NCI-H526 treated with DMSO at 0.1 percent for 48 hours (cell line): ENCODE measurements at regions not wholly inside any gene's neighbourhood (a gene's known extent, or its start where the extent isn't known, plus 50 kb on each side); places are given as distances from the start of the nearest gene placed in this dataset.
"Not testable (repeated sequence)": the region's sequence is repeated elsewhere in the genome, so short reads cannot be mapped to it uniquely, and the experiment has no call there.

Source experiments
- DNase-seq: peaks from one replicate; lab custom pipeline; 2025; lab: John Stamatoyannopoulos, UW

DNA sequence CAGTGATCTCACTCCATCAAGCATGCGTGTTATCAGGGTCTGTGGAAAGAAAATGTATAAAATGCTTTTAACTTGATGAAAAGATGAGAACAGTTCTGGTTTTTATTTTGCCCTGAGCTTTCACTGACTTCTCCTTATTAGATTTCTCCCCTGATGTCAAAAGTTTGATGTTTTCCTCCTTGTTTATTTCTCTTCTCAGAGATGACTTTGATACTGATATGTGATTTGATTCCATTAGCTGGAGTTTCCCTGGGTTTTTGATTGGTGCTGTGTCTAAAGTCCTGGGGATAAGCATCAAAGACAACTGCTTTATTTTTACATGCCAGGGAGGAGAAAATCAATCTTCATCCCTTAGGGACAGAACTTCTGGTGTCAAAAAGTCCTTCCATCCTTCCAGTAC lies 510.0 kb downstream of the KCTD16 start:
- no peak for DNase-seq

DNA sequence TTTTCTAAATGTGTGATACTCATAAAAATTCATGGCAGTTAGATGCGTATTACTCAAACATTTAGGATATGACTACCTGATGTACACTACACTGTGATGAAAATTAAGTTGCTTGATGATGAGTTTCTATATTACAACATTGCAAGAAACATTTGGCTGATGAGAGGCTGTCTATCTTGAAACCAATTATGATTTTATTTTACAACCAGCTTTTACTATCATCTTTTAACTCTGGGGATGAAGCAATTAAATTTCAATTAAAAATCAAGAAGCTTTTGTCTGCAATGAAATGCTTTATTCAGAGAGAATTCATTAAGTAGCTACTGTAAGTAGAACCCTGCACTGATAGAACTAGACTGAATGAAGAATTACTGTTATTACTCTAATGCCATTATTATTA lies 500.4 kb downstream of the KCTD16 start:
- DNase-seq, result no peak

DNA sequence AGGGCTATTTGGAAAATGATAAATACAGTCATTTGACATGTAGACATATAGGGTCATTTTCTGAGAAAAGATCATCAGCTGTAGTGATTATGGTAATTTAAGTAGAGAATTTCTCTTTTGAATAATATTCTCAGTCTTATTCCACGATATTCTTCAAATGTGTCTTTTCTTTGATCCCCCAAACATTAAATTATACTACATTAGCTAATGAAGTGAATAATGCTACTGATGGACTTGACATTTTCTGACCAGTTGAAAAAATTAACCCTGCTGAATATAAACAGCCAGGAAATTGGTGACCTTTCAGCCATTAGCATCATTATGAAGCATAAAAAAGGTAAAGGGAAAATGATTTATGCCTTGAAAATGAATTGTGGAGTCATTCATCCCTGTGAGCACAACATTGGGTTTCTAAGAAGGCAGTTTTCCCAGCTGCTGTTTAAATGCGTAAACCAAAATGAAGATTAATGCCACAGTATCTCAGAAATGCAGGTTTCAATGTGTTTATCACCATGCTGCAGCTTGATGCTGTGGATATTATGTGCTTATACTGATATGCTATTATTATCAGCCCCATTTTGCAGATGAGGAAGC lies 489.1 kb downstream of the KCTD16 start:
- DNase-seq, result no peak

DNA sequence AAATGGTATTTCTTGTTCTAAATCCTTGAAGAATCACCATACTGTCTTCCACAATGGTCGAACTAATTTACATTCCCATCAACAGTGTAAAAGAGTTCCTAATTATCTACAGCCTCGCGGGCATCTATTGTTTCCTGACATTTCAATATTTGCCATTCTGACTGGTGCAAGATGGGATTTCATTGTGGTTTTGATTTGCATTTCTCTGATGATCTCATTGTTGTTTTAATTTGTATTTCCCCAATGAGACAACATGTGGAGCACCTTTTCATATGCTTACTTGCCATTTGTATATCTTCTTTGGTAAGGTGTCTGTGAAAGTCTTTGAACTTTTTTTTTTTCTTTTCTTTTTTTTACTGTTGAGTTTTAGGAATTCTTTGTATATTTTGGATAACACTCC lies 473.6 kb downstream of the KCTD16 start:
- DNase-seq, result no peak

DNA sequence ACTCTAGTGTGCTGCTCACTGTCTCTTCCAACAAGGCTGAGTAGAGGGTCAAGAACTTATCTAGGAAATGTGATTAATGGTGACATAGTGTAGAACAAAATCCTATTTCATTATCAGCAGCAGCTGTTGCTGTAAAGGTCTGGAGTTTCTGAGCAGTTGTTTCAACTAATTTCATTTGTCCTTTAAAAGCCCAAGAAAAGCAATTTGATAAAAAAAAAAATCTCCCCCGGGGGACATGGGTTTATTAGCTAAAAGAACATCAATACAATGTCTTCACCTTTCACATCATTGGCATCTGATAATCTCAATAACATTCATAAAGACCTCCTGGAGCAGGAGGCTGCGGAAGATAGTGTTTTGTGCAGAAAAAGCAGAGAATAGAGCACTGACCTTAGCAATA lies 468.1 kb downstream of the KCTD16 start:
- DNase-seq, result no peak

DNA sequence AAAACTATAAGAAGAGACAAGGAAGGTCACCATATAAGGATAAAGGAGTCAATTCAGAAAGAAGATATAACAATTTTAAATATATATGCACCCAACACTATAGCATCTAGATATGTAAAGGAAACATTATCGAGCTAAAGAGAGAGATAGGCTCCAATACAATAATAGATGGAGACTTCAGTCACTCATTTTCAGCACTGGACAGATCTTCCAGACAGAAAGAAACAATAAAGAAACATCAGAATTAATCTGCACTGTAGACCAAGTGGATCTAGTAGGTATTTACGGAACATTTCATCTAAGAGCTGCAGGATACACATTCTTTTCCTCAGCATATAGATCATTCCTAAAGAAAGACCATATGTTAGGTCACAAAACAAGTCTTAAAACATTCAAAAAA lies 463.5 kb downstream of the KCTD16 start:
- DNase-seq, result no peak

DNA sequence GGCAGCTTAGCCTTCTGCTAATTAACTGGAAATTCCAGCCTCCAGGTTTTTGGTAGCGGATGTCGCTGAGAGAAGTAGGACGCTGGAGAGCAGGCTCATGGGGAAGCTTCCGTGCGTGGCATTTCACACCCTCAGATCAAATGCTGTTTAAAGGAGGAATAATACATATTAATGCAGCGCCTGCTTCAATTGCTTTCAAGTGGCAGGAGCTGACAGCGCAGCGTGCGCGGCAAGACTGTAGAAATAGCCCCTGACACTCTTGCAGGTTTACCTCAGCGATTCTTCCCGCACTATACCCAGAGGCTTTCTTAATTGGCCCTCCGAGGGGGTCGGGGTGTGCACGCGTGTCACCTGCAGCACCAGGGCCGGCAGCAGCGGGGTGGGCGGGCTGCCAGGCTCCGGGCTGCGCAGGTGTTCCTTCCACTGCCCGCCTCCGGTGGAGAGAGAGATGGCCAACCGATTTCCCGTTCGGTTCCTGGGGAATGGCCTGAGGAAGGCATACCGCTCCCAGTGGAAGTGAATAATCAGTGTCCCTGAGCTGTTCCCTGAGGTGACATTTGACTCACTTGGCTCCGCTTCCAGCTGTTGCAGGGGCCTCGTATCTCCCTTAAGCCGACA lies 427.9 kb downstream of the KCTD16 start:
- no peak for DNase-seq

DNA sequence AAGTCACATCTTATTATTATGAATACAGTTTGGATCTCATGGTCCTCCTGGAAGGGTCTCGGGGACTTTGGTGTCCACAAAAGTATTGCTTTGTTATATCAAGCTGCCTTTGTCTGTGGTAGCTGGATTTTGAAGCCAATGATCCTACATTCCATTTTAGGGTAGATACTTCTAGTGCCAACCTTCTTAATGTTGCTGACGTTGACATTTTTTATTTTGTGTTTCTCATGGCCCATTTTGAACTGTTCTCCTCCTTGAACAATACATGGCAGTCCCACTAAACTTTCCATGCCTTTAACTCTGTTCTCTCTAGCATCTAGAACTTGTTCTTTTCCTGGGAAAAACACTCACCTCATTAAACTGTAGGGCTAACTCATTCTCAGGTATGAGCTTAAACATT lies 425.8 kb downstream of the KCTD16 start:
- no peak for DNase-seq

DNA sequence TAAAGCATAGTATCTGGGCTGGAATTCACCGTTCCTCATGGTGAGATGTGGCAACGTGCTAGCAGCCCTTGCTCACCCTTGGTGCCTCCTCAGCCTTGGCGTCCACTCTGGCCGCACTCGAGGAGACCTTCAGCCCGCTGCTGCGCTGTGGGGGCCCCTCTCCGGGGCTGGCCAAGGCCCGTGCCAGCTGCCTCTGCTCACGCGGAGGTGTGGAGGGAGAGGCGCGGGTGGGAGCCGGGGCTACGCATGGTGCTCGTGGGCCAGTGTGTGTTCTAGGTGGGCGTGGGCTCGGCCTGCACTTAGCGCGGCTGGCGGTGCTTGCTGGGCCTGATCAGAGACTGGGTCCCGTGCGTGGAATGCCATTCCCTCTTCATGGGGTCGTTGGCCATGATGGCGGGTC lies 424.2 kb downstream of the KCTD16 start:
- DNase-seq, result no peak

DNA sequence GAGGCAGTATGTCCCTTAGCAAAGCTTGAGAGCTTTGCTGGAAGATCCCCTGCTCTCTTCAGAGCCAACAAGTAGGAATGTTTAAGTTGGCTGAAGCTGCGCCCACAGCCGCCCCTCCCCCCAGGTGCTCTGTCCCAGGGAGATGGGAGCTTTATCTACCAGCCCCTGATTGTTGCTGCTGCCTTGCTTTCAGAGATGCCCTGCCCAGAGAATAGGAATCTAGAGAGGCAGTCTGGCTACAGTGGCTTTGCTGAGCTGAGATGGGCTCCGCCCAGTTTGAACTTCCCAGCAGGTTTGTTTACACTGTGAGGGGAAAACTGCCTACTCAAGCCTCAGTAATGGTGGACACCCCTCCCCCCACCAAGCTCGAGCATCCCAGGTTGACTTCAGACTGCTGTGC lies 423.6 kb downstream of the KCTD16 start:
- not testable (repeated sequence) for DNase-seq

DNA sequence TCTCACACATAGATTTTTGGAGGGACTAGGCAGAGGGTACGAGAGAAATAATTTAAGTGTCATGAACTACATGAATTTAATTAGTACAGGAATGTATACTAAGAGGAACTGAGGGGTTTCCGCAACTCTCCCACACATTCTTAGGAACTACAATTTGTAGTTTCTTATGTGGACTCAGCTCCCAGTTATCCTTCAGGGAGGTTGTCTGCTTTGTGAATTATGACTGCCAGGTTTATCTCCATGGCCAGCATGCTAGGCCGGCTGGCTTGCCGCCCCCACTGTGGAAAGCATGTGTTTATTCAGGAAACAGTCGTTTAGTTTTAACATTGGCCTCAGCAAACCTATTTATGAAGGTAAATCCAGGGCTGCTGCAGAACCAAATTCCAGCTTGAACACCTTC lies 415.0 kb downstream of the KCTD16 start:
- DNase-seq, result no peak

DNA sequence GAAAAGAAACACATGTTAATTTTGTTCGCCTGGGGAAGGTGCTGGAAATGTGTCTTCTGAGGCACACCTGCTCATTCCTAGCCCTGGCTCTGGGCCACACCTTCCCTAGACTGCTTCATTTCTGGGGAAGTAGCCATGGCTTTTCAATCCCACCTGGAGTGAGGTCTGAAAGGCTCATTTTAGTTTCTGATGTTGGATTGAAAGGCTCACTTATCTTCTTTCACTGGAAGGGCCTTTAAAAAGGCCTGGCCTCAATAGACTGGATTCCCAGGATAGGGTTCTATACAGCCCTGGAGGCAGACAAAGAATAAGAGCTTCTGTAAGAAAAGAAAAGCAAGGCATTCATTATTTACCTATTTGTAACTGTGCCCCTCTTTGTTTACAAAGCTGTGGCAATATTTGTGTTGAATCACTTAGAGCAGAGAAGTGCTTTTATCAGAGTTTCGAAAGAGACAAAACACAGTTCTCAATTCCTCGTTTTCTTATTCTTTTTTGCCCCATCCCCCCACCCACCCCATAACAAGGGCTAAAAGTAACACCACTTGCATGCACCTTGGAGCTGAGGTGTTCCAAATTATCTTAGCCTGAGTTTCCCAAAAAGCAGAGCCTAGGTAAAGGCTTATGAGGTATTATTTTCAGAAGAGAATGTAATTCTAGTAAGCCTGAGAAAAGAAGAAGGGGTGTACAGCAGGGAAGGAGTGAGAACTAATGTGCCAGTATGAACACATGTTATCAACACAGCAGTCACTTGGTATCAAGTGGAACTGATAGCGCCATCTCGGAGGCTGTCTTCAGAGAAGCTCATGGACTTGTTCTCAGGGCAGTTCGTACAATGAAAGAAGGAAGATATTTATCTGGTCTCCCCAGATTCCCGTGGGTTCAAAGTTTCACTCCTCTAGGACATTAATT lies 413.1 kb downstream of the KCTD16 start:
- DNase-seq, result no peak

DNA sequence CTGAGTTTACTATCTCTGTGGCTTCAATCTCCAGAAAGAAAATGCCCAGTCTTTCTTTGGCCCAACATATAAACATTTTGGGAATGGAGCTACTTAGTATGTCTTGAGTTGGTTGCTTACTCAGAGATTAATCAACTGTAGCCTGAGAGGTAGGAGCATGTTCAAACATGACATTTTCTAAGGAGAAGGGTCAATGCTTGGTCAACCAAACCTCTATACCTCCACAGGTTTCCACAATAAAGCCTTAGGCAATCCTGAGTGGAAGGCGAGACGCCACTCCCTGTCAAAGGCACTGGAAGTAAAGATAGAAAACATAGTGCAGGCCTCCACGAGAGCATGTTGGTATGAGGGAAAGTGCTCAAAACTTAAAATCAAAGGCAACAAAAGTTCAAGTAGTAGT lies 411.4 kb downstream of the KCTD16 start:
- DNase-seq, result no peak

DNA sequence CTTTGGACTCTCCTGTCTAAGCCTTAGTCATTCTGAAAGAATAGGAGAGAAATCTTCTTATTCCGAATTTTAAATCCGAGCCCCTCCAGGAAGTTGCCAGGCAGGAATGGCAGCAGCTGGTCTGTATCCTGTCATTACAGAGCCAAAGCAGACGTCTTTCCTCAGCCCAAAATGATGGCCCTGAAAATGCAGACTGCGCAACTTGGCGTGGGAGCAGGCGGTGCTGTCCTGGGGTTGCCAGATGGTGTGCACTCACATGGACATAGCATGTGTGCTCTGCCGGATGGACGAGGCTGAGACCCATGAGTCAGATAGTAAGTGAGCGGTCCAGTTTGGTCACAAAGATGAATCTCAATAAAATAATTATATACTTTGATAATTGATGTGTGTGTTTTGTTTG lies 410.4 kb downstream of the KCTD16 start:
- no peak for DNase-seq

DNA sequence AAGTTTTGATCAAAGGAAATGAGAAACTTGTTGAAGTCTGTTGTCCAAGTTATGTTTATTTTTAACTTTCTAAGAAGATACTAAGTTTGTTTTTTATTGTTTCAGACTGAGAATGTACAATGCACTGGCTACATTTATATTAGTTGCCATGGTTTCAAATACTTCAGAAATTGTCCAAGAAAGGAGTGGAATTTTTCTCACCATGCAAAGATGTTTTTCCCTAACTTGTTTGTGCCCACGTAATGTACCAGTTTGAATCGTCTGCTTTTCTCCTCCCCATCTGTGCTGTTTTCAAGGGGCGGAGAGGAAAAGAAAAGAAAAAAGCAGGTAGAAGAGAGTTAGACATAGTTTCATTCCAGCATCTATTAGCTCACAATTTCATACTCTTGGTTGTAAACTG lies 407.0 kb downstream of the KCTD16 start:
- DNase-seq, result no peak

DNA sequence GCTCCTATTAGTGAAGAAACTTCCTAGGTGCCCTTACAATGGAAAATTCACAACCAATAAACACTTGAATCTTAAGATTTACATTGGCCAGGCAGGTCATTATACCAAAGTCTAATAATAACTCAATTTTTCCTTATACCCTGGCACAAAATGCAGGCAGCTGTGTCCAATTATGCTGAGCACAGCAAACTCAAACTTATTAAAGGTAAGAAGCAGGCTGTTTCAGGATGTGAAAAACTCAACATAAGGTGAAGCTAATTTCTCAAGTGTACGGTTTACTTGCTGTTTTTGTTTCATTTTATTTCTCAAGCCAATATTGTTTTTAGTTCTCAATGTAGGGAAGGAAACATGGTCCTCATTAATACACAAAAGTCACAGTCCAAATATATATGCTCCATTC lies 405.1 kb downstream of the KCTD16 start:
- DNase-seq, result no peak

DNA sequence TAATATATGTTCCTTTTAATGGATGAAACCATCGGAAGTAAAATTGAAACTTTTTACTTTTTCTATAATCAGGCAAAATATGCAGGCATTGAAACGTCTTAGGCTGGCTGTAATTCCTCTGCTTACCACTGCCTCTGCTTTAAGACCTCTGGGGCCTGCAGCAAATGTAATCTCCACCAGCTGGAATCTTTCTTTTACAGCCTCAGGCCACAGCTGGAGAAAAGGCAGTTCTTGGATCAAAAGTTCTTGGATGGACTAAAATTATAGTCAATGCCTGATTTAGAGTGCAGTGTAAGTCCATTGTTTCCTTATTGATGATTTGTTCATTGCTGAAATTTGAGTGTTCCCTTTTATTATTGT lies 396.7 kb downstream of the KCTD16 start:
- no peak for DNase-seq

DNA sequence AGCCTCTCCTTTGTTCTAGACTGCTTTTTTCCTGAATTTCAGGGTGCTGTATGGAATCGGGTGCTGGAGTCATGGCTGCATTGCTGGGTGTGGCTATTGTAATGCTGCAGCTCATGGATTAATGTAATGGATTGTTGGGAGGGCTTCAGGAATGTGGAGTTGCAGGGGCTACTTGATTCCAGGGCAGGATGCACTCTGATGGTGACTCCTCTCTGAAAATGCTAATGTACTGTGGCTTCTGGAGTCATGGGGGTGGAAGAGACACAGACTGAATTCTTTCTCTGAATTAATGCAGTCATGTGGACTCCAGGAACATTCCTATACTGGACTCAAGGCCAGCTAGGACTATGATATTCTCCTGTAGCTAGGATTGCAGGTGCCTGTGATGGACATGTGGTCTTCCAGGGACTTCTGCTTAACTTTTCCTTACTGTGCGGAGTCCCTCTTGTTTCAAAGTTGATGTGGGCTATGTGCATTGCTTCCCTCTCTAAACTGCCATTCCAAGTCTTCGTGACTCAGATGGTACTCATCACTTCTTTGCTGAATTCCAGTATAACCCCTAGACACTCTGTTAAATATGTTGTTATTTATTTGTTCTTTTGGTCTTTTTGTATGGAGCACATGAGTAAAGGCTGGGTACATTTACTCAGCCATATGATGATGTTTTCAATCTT lies 396.2 kb downstream of the KCTD16 start:
- no peak for DNase-seq

DNA sequence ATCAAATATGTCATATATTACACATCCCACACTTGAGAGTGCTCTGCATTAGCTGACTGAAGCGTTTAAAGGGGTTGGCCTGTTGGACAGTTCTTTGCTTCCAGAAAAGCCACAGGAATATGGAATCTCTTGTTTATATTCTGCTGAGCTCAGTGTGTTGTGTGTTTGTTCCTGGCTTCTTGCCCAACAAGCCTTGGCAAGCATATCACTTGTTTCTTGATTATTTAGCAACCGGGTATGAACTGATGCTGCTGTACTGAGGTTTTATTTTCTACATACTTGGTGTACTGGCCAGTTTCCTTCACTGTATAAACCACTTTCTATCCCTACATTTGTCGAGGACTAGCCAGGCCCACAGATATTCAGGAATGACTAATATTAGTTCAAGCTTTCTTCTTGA lies 378.9 kb downstream of the KCTD16 start:
- no peak for DNase-seq

DNA sequence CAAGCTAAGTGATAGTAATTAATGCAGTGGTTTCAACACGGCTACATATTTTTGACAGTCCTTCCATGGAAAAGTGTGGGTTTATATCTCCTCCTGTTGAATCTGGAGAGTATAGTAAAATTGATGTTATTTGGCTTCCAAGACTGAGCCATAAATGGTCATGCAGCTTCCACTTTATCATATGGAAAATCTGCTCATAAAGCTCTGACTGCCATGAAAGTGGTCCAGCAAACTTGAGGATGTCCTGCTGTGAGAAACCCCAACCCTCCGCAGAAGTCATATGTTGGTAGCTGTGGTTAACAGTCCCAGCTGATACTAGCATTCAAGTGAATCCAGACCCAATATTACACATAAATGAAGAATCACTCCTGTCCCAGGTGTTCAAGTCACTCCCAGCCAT lies 378.3 kb downstream of the KCTD16 start:
- no peak for DNase-seq

DNA sequence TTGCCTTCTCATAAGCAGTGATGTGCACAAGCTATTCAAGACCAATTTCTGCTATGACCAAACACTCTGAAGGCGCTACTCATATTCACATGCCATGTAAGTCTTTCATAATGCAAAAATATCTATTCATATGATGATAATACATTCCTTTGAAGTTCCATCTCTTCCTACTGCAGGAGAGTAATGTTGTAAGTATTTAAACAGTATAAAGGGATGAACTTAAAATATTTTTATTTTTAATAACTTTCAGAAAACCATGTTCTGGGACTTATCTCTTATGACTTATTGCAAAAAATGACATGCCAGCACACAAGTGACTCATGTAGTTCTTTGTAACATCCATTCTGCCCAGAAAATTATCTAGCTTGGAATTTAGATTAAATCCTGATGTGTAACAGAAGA lies 376.4 kb downstream of the KCTD16 start:
- no peak for DNase-seq

DNA sequence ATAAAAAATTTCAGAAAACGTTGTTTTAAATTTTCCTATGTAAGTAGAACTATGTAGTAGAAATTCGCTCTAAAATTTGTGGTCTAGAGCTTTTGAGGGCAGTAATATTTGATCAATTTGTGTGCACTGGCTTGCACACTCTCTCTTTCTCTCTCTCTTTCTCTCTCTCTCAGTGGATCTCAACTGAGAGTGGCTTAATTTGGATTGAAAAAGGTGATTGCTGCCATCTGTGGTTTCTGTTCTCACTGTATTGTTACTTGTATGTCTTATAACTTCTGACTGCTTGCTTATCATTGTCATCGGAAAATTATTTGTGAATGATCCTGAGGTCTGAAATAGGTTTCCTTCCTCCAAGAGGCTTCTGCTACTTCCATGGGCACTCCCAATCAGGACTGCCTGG lies 368.2 kb downstream of the KCTD16 start:
- no peak for DNase-seq
